H1 (cell line): ENCODE measurements at regions not wholly inside any gene's neighbourhood (a gene's known extent, or its start where the extent isn't known, plus 50 kb on each side); places are given as distances from the start of the nearest gene placed in this dataset.

Experiments used
- CTCF ChIA-PET: fragments of 300-600 bp; sonication (Branson Sonifier 250); formaldehyde crosslinking; loops from one replicate; lab custom pipeline; 2021; ENCODE audit not compliant: partially characterized antibody; lab: Charles Lee
- POLR2A ChIA-PET: fragments of 300-600 bp; sonication (Branson Sonifier 250); formaldehyde crosslinking; loops from one replicate; lab custom pipeline; 2021; ENCODE audit warnings: inconsistent platforms; ENCODE audit not compliant: partially characterized antibody; lab: Charles Lee
- DNase-seq, 2 experiments: peaks; one replicate each; pipeline versions ENCODE4 v3.0.0 to v3.0.0-alpha.2; 2010 to 2022; ENCODE audit warnings: low spot score in 2 of 2, low read depth in 1 of 2, mixed read lengths in 1 of 2
- FAIRE-seq: peaks from 2 replicates; lab custom pipeline; 2011; peaks lifted over from hg19 to GRCh38; lab: Jason Lieb, UNC
- H2AFZ ChIP-seq: 2 replicates; pipeline ENCODE4 v1.8.1; 2012; ENCODE audit warnings: low read length, inconsistent platforms
- H2AK5ac ChIP-seq: 2 replicates; pipeline ENCODE4 v1.6.1; 2013; ENCODE audit warnings: low read depth, low read length
- H2BK120ac ChIP-seq: replicated peaks from 2 replicates; pipeline ENCODE3; 2013; ENCODE audit warnings: low read depth, low read length, inconsistent platforms
- H2BK12ac ChIP-seq: 2 replicates; pipeline ENCODE4 v1.6.1; 2013; ENCODE audit warnings: low read depth, low read length
- H2BK15ac ChIP-seq: 2 replicates; pipeline ENCODE4 v1.6.1; 2013; ENCODE audit warnings: low read length
- H2BK20ac ChIP-seq: 2 replicates; pipeline ENCODE4 v1.6.1; 2013; ENCODE audit warnings: low read length
- H2BK5ac ChIP-seq: 2 replicates; pipeline ENCODE4 v1.6.1; 2013; ENCODE audit warnings: low read depth, low read length
- H3K14ac ChIP-seq: 2 replicates; pipeline ENCODE4 v1.6.1; 2013; ENCODE audit warnings: inconsistent platforms; ENCODE audit not compliant: insufficient read length
- H3K18ac ChIP-seq: 2 replicates; pipeline ENCODE4 v1.6.1; 2013; ENCODE audit warnings: low read length; ENCODE audit errors: extremely low read depth
- H3K23ac ChIP-seq: 2 replicates; pipeline ENCODE4 v1.6.1; 2013; ENCODE audit warnings: inconsistent platforms; ENCODE audit not compliant: insufficient read length
- H3K23me2 ChIP-seq: 2 replicates; pipeline ENCODE4 v1.6.1; 2013; ENCODE audit warnings: low read depth, low read length
- H3K27ac ChIP-seq: 2 replicates; pipeline ENCODE4 v1.6.1; 2011; ENCODE audit warnings: low read depth, low read length, inconsistent platforms
- H3K27me3 ChIP-seq, 4 experiments: replicated peaks in 1 of 4; 1 replicate in 1 of 4; 2 replicates in 3 of 4; pipeline versions ENCODE4 v1.6.1 to v1.8.1; 2011 to 2013; ENCODE audit warnings: low read length in 3 of 4, mild to moderate bottlenecking in 3 of 4, inconsistent platforms in 2 of 4, mixed read lengths in 2 of 4, moderate library complexity in 1 of 4; ENCODE audit not compliant: control insufficient read depth in 3 of 4, insufficient read depth in 3 of 4; ENCODE audit errors: extremely low read depth in 1 of 4
- H3K36me3 ChIP-seq, 4 experiments: 2 replicates each; pipeline versions ENCODE4 v1.6.1 to v1.8.1; 2011 to 2013; ENCODE audit warnings: mild to moderate bottlenecking in 4 of 4, low read length in 3 of 4, moderate library complexity in 2 of 4, control low read depth in 1 of 4, inconsistent platforms in 1 of 4; ENCODE audit not compliant: insufficient read depth in 4 of 4, control insufficient read depth in 2 of 4
- H3K4ac ChIP-seq: replicated peaks from 2 replicates; pipeline ENCODE3; 2013; ENCODE audit warnings: low read length, low read depth, mixed read lengths, inconsistent platforms; ENCODE audit not compliant: insufficient read length
- H3K4me1 ChIP-seq, 4 experiments: replicated peaks in 1 of 4; 1 replicate in 1 of 4; 2 replicates in 3 of 4; pipeline versions ENCODE4 v1.6.1 to v1.8.1; 2011 to 2013; ENCODE audit warnings: low read length in 3 of 4, inconsistent platforms in 2 of 4, mixed read lengths in 1 of 4; ENCODE audit not compliant: insufficient read depth in 4 of 4, control insufficient read depth in 3 of 4
- H3K4me2 ChIP-seq, 2 experiments: 2 replicates each; pipeline versions ENCODE4 v1.6.1 to v1.8.1; 2011 to 2013; ENCODE audit warnings: low read depth in 2 of 2, low read length in 2 of 2, control low read depth in 1 of 2, inconsistent platforms in 1 of 2, mild to moderate bottlenecking in 1 of 2; ENCODE audit not compliant: insufficient read depth in 1 of 2
- H3K4me3 ChIP-seq, 4 experiments: fragments of 200-600, 300-600 bp in 1 of 4; sonication (generic), shearing (Covaris generic), sonication (Bioruptor Twin) in 1 of 4; 2 replicates each; pipeline versions ENCODE4 v1.5.1 to v1.8.1; 2011 to 2016; ENCODE audit warnings: low read length in 4 of 4, low read depth in 3 of 4, control low read depth in 2 of 4, inconsistent platforms in 2 of 4, mild to moderate bottlenecking in 2 of 4, mixed read lengths in 1 of 4, moderate library complexity in 1 of 4; ENCODE audit not compliant: insufficient read depth in 2 of 4; ENCODE audit errors: extremely low read depth in 1 of 4
- H3K56ac ChIP-seq: replicated peaks from 2 replicates; pipeline ENCODE3; 2013; ENCODE audit warnings: low read depth, mild to moderate bottlenecking, mixed read lengths, low read length, inconsistent platforms; ENCODE audit not compliant: insufficient read length
- H3K79me1 ChIP-seq: 2 replicates; pipeline ENCODE4 v1.6.1; 2013; ENCODE audit warnings: low read depth, low read length, control low read depth
- H3K79me2 ChIP-seq, 2 experiments: 2 replicates each; pipeline versions ENCODE4 v1.6.1 to v1.8.1; 2012 to 2013; ENCODE audit warnings: low read length in 2 of 2, mild to moderate bottlenecking in 2 of 2, inconsistent platforms in 1 of 2; ENCODE audit not compliant: insufficient read depth in 2 of 2, control insufficient read depth in 1 of 2
- H3K9ac ChIP-seq, 4 experiments: replicated peaks in 1 of 4; 1 replicate in 1 of 4; 2 replicates in 3 of 4; pipeline versions ENCODE4 v1.6.1 to v1.8.1; 2011 to 2013; ENCODE audit warnings: low read depth in 3 of 4, low read length in 3 of 4, control low read depth in 2 of 4, mild to moderate bottlenecking in 2 of 4, moderate library complexity in 2 of 4, inconsistent platforms in 1 of 4; ENCODE audit errors: extremely low read depth in 1 of 4
- H3K9me3 ChIP-seq, 2 experiments: 2 replicates each; pipeline versions ENCODE4 v1.6.1 to v1.8.1; 2012 to 2013; ENCODE audit warnings: mild to moderate bottlenecking in 2 of 2, moderate library complexity in 2 of 2, control low read depth in 1 of 2, inconsistent platforms in 1 of 2, low read depth in 1 of 2, low read length in 1 of 2, mixed read lengths in 1 of 2; ENCODE audit not compliant: insufficient read depth in 2 of 2
- H4K20me1 ChIP-seq, 2 experiments: replicated peaks in 1 of 2; 2 replicates each; pipeline versions ENCODE3 to v1.8.1; 2011 to 2013; ENCODE audit warnings: inconsistent platforms in 2 of 2, low read length in 2 of 2, mild to moderate bottlenecking in 1 of 2; ENCODE audit not compliant: insufficient read depth in 2 of 2, control insufficient read depth in 1 of 2
- H4K5ac ChIP-seq: 2 replicates; pipeline ENCODE4 v1.6.1; 2013; ENCODE audit warnings: low read length, low read depth, mixed read lengths, inconsistent platforms; ENCODE audit not compliant: insufficient read length
- H4K8ac ChIP-seq: 2 replicates; pipeline ENCODE4 v1.8.0; 2013; ENCODE audit warnings: mild to moderate bottlenecking, moderate library complexity, low read length, inconsistent platforms; ENCODE audit not compliant: insufficient read depth; ENCODE audit errors: extremely low read depth
- H4K91ac ChIP-seq: replicated peaks from 2 replicates; pipeline ENCODE3; 2013; ENCODE audit warnings: low read length, mixed read lengths, inconsistent platforms; ENCODE audit not compliant: insufficient read length
- CHD1 ChIP-seq: IDR thresholded peaks from 2 replicates; pipeline ENCODE4 v1.6.1; 2012; ENCODE audit warnings: low read depth, low read length, improper control_type of control experiment
- CREB1 ChIP-seq: IDR thresholded peaks from 2 replicates; pipeline ENCODE4 v1.6.1; 2012; ENCODE audit warnings: inconsistent platforms
- E2F6 ChIP-seq: IDR thresholded peaks from 2 replicates; pipeline ENCODE4 v1.6.1; 2012; ENCODE audit warnings: inconsistent platforms
- KDM1A ChIP-seq: fragments of 200-600, 300-600 bp; sonication (generic); IDR thresholded peaks from 2 replicates; pipeline ENCODE4 v1.7.1; 2016; ENCODE audit warnings: mild to moderate bottlenecking, low read length, borderline replicate concordance
- MAX ChIP-seq: IDR thresholded peaks from 2 replicates; pipeline ENCODE4 v1.6.1; 2012; ENCODE audit warnings: inconsistent platforms
- POLR2AphosphoS5 ChIP-seq: IDR thresholded peaks from 2 replicates; pipeline ENCODE4 v1.6.1; 2011; ENCODE audit warnings: low read depth, low read length
- RFX5 ChIP-seq: IDR thresholded peaks from 2 replicates; pipeline ENCODE4 v1.6.1; 2011; ENCODE audit warnings: low read depth, low read length, improper control_type of control experiment, borderline replicate concordance
- SP1 ChIP-seq: IDR thresholded peaks from 2 replicates; pipeline ENCODE4 v1.6.1; 2011; ENCODE audit warnings: low read depth, low read length
- WGBS, 2 experiments: shearing (Covaris generic) in 1 of 2; methylation state at CpG; one replicate each; pipeline versions ENCODE4 v1.1.6 to v1.1.7; 2013 to 2015; ENCODE audit warnings: low lambda C conversion rate in 2 of 2, mixed read lengths in 2 of 2, inconsistent platforms in 1 of 2, low coverage in 1 of 2, missing lambda C conversion rate in 1 of 2; ENCODE audit not compliant: insufficient replicate concordance in 2 of 2, insufficient coverage in 1 of 2, insufficient read length in 1 of 2; ENCODE audit errors: extremely low coverage in 1 of 2, missing lambda C conversion rate in 1 of 2; 5-methylcytosine and 5-hydroxymethylcytosine counted together

- Histone ChIP-seq H3K9me3 (no peaks in the 10 kb centered on the region), H3K36me3 (no peaks in the 10 kb centered on the region), H3K27ac (no peak overlapping the region), H2AFZ (no peak overlapping the region), H2BK20ac (no peak overlapping the region), H3K14ac (no peak overlapping the region), H4K20me1 (no peaks in the 10 kb centered on the region), H2BK12ac (no peak overlapping the region), H3K4ac (no peak overlapping the region), H3K4me2 (no peak overlapping the region), H3K27me3 (no peaks in the 10 kb centered on the region), H2BK5ac (no peak overlapping the region), H3K56ac (no peak overlapping the region), H3K79me1 (no peaks in the 10 kb centered on the region), H2AK5ac (no peak overlapping the region), H3K4me3 (no peak overlapping the region), H4K8ac (no peak overlapping the region), H3K79me2 (no peaks in the 10 kb centered on the region), H3K18ac (no peak overlapping the region), H2BK120ac (no peak overlapping the region), H3K23me2 (no peaks in the 10 kb centered on the region), H4K5ac (no peak overlapping the region), H3K9ac (no peak overlapping the region), H2BK15ac (no peak overlapping the region), H3K23ac (no peak overlapping the region), H3K4me1 (no peaks in the 10 kb centered on the region), H4K91ac (no peak overlapping the region)
- FAIRE-seq = no peak
- TF ChIP-seq POLR2AphosphoS5 (no peak), MAX (no peak), CHD1 (no peak), RFX5 (no peak), CREB1 (no peak), KDM1A (no peak), E2F6 (no peak), SP1 (no peak)
- ChIA-PET CTCF (no interaction called here), POLR2A (no interaction called here)
- DNase-seq = no peak
- 96% methylated on average over 1 of the region's 1 CpG; no CpG with 5 or more reads in 1 of the 2 experiments for WGBS, 2 experiments
These were observed 588.5 kb downstream of the TRIML1 start for GRCh38 chr4:188727746-188728145.
